T-cell (primary cell): ENCODE measurements at regions not wholly inside any gene's neighbourhood (a gene's known extent, or its start where the extent isn't known, plus 50 kb on each side); places are given as distances from the start of the nearest gene placed in this dataset.

Experiments
- ATAC-seq, 4 experiments: fragments of 200-7000 bp in 3 of 4; fragments of 150-1000 bp in 1 of 4; cut with Tn5 transposase; replicated peaks in 1 of 4; 1 replicate in 3 of 4; 2 replicates in 1 of 4; pipeline ENCODE4 v1.10.0; 2021; ENCODE audit warnings: moderate library complexity in 3 of 4, mild to moderate bottlenecking in 2 of 4, moderate number of reproducible peaks in 1 of 4
- CTCF ChIA-PET, 2 donors: fragments of 300-600 bp; sonication (Branson Sonifier 250); formaldehyde crosslinking; loops; one replicate each; lab custom pipeline; 2022; ENCODE audit warnings: antibody characterized with exemption in 2 of 2; lab: Charles Lee
- POLR2A ChIA-PET, 2 donors: fragments of 300-600 bp; sonication (Branson Sonifier 250); formaldehyde crosslinking; loops; one replicate each; lab custom pipeline; 2022; ENCODE audit warnings: antibody characterized with exemption in 2 of 2; lab: Charles Lee
- DNase-seq, 35 experiments: peaks; one replicate each; pipeline versions ENCODE4 v3.0.0 to v3.0.0-alpha.2; 2013 to 2023
- H3K27ac ChIP-seq: one replicate; pipeline ENCODE4 v1.5.1; 2013; ENCODE audit warnings: low read length
- H3K27me3 ChIP-seq, 2 experiments: replicated peaks in 1 of 2; 1 replicate in 1 of 2; 2 replicates in 1 of 2; pipeline versions ENCODE4 v1.6.1 to v1.7.0; 2013; ENCODE audit warnings: low read length in 1 of 2, mixed read lengths in 1 of 2; ENCODE audit not compliant: control insufficient read depth in 2 of 2, insufficient read depth in 2 of 2; ENCODE audit errors: extremely low read depth in 1 of 2
- H3K36me3 ChIP-seq, 2 donors: 1 replicate in 1 of 2; 2 replicates in 1 of 2; pipeline versions ENCODE4 v1.6.1 to v1.7.0; 2013; ENCODE audit warnings: low read length in 1 of 2; ENCODE audit not compliant: control insufficient read depth in 2 of 2, insufficient read depth in 1 of 2; ENCODE audit errors: extremely low read depth in 1 of 2
- H3K4me1 ChIP-seq, 2 experiments: 1 replicate in 1 of 2; 2 replicates in 1 of 2; pipeline versions ENCODE4 v1.6.1 to v1.7.0; 2013; ENCODE audit warnings: low read length in 2 of 2, mixed read lengths in 1 of 2; ENCODE audit not compliant: insufficient read depth in 2 of 2, control insufficient read depth in 1 of 2; ENCODE audit errors: extremely low read depth in 1 of 2
- H3K4me3 ChIP-seq, 2 donors: 1 replicate in 1 of 2; 2 replicates in 1 of 2; pipeline versions ENCODE4 v1.5.1 to v1.7.0; 2013; ENCODE audit warnings: mild to moderate bottlenecking in 2 of 2, low read length in 1 of 2, moderate library complexity in 1 of 2; ENCODE audit not compliant: control insufficient read depth in 1 of 2; ENCODE audit errors: extremely low read depth in 1 of 2
- H3K9me3 ChIP-seq: 2 replicates; pipeline ENCODE4 v1.7.0; 2013
- H3K27ac Mint-ChIP-seq, 2 donors: one replicate each; pipeline ENCODE4 v1.8.0; 2020 to 2021; ENCODE audit warnings: mild to moderate bottlenecking in 2 of 2, mixed read lengths in 2 of 2
- H3K27me3 Mint-ChIP-seq, 2 donors: one replicate each; pipeline ENCODE4 v1.8.0; 2021 to 2022; ENCODE audit warnings: mixed read lengths in 2 of 2
- H3K36me3 Mint-ChIP-seq: one replicate; pipeline ENCODE4 v1.8.0; 2021; ENCODE audit warnings: mixed read lengths
- H3K4me1 Mint-ChIP-seq, 3 donors: one replicate each; pipeline ENCODE4 v1.8.0; 2020 to 2022; ENCODE audit warnings: mixed read lengths in 3 of 3, mild to moderate bottlenecking in 1 of 3
- H3K4me3 Mint-ChIP-seq, 3 donors: one replicate each; pipeline ENCODE4 v1.8.0; 2020 to 2022; ENCODE audit warnings: mild to moderate bottlenecking in 3 of 3, mixed read lengths in 3 of 3, moderate library complexity in 3 of 3
- H3K9me3 Mint-ChIP-seq, 3 donors: one replicate each; pipeline ENCODE4 v1.8.0; 2020 to 2022; ENCODE audit warnings: mixed read lengths in 3 of 3
- WGBS: methylation state at CpG from one replicate; pipeline ENCODE4 v1.1.5; 2013; ENCODE audit warnings: missing lambda C conversion rate; ENCODE audit not compliant: insufficient coverage; 5-methylcytosine and 5-hydroxymethylcytosine counted together

DNA sequence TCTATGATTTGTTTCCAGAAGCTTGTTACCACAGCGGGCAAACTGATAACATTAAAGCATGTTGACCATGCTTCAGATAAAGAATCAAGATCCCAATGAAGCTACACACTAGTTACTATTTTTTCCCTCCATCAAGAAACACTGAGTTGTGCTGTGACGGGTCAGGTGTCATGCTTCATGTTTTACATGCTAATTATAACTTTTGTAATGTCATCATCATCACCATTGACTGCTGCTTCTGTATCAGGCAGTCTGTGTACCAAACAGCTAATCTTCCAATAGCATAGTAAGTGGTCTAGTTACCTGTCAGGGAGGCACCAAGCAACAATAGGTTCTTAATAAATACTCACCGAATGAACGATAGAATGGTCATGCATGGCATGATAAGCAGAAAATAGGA, 388.1 kb downstream of the THBS2 start:
- peaks cover 1 to 9% of the 10 kb centered on the region in 2 donors for H3K27me3 Mint-ChIP-seq
- Histone ChIP-seq H3K27me3 (peaks cover 0 to 6% of the 10 kb centered on the region in 2 experiments), H3K27ac (no peak overlapping the region), H3K4me3 (no peak overlapping the region), H3K36me3 (no peaks in the 10 kb centered on the region), H3K4me1 (no peaks in the 10 kb centered on the region), H3K9me3 (no peaks in the 10 kb centered on the region)
- no peaks in the 10 kb centered on the region for H3K36me3 Mint-ChIP-seq
- ChIA-PET CTCF (no interaction called here), POLR2A (no interaction called here)
- DNase-seq: no peak
- no peak overlapping the region for H3K27ac Mint-ChIP-seq
- 100% methylated on average over 2 of the region's 4 CpGs for WGBS
- no peaks in the 10 kb centered on the region for H3K9me3 Mint-ChIP-seq
- no peak for ATAC-seq
- no peak overlapping the region for H3K4me3 Mint-ChIP-seq
- no peaks in the 10 kb centered on the region for H3K4me1 Mint-ChIP-seq

DNA sequence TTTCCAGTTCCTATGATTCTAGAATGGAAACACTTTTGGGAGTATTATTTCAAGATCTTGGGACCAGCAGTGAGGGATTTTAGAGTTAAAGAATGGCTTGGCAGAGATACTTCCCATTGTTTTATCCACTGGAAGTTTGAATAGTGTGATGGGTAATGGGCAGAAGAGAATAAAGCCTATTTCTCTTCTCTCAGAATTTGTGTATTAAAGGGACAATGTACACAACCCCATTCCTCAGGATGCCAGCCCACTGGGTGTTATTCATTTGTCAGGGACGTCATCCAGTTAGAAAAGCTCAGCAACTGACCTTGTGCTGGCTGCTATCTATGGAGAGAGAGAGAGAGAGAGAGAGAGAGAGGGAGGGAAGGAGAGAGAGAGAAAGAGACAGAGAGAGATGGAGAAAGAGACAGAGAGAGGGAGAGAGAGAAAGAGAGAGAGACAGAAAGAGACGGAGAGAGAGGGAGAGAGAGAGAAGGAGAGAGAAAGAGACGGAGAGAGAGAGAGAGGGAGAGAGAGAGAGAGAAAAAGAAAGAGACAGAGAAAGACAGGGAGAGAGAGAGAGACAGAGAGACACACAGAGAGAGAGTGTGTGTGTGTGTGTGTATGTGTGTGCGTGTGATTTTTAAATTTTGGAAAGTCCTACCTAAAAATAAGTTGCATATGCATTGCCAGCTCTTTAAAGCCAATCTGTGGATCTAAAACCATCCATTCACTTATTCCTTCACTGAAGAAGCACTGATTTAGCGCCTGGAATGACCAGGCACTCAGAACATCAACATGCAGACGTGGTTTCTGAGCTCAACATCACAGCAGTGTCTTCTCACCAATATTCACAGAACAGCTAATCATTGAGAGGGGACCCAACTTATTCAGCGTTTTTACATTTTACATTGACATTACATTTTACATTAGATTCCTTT, 388.8 kb downstream of the THBS2 start:
- ATAC-seq: no peak

DNA sequence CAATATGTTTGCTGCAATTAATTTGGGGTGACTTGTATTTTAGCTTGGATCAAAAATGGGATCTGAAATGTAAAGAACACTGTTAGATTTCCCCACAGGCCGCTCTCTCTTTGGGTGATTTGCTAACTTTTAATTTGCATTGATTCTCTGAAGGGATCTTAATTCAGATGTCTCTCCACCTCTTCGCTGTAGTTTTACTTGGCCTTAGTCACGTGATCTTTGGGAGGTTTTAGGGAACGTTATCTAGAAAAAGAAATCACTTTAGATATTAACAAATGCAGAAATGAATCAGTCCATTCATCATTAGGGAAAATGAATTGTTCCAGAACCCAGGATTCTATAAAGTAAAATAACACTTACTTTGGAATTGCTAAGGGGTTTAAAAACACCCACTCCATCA, 390.2 kb downstream of the THBS2 start:
- no peaks in the 10 kb centered on the region for H3K4me1 Mint-ChIP-seq
- H3K27me3 Mint-ChIP-seq: peaks cover 2 to 4% of the 10 kb centered on the region in 2 donors
- no peak overlapping the region for H3K4me3 Mint-ChIP-seq
- ATAC-seq: no peak
- no peak overlapping the region for H3K4me3 ChIP-seq
- DNase-seq: no peak
- no peaks in the 10 kb centered on the region for H3K36me3 ChIP-seq
- ChIA-PET CTCF (no interaction called here), POLR2A (no interaction called here)
- H3K36me3 Mint-ChIP-seq: no peaks in the 10 kb centered on the region
- no CpG with 5 or more reads among the region's 4 CpGs for WGBS
- no peaks in the 10 kb centered on the region for H3K4me1 ChIP-seq
- H3K27me3 ChIP-seq: peaks cover 0 to 6% of the 10 kb centered on the region in 2 experiments
- no peak overlapping the region for H3K27ac ChIP-seq
- no peaks in the 10 kb centered on the region for H3K9me3 ChIP-seq
- no peak overlapping the region for H3K27ac Mint-ChIP-seq
- no peaks in the 10 kb centered on the region for H3K9me3 Mint-ChIP-seq

More for the DNA sequence above, 388.8 kb downstream of the THBS2 start:
- Histone ChIP-seq H3K4me3 (no peak overlapping the region), H3K36me3 (no peaks in the 10 kb centered on the region), H3K4me1 (no peaks in the 10 kb centered on the region), H3K9me3 (no peaks in the 10 kb centered on the region), H3K27ac (no peak overlapping the region), H3K27me3 (peaks cover 0 to 6% of the 10 kb centered on the region in 2 experiments)
- H3K36me3 Mint-ChIP-seq: no peaks in the 10 kb centered on the region
- H3K27me3 Mint-ChIP-seq: peaks cover 2 to 11% of the 10 kb centered on the region in 2 donors
- DNase-seq: no peak
- H3K4me1 Mint-ChIP-seq: no peaks in the 10 kb centered on the region
- CTCF ChIA-PET: no interaction called here
- H3K9me3 Mint-ChIP-seq: no peaks in the 10 kb centered on the region
- no peak overlapping the region for H3K4me3 Mint-ChIP-seq
- POLR2A ChIA-PET: no interaction called here
- H3K27ac Mint-ChIP-seq: no peak overlapping the region
- 60% methylated on average over 4 of the region's 7 CpGs for WGBS

DNA sequence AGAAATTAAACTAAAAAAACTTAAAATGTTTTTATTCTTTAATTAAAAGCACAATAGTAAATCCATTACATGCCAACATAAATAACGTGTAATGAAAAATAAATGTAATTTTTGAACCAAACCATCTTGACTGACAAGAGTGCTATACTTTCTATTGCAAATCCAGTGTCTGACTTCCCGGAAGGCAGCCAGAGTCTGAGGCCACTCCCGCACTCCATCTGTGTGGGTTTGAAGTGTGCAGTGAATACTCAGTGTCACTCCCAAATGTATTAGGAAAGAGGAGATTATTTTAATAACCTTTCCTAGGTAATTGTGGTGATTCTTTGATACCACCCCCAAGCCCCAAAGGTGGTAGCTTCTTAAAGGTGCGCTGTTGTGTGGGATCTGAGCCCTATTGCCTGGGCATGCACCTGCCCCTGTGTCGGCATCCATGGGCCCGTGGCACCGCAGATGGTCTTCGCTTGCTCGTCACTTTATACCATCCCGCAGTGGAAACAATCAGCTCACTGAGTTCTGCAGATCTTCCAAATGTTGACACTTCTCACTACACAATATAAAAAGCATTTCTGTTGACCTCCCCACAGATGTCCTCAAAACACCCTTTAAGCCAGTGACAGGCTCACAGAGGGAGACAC, 391.2 kb downstream of the THBS2 start:
- 90% methylated on average over 6 of the region's 10 CpGs for WGBS
- H3K9me3 ChIP-seq: no peaks in the 10 kb centered on the region
- no peaks in the 10 kb centered on the region for H3K36me3 ChIP-seq
- H3K4me3 ChIP-seq: no peak overlapping the region
- no peaks in the 10 kb centered on the region for H3K9me3 Mint-ChIP-seq
- no peak overlapping the region for H3K27ac Mint-ChIP-seq
- H3K27me3 Mint-ChIP-seq: peaks cover 2 to 4% of the 10 kb centered on the region in 2 donors
- ATAC-seq (no peak), DNase-seq (no peak)
- peaks cover 2 to 3% of the 10 kb centered on the region in 2 experiments for H3K27me3 ChIP-seq
- ChIA-PET CTCF (no interaction called here), POLR2A (no interaction called here)
- H3K4me3 Mint-ChIP-seq: no peak overlapping the region
- no peaks in the 10 kb centered on the region for H3K36me3 Mint-ChIP-seq
- no peak overlapping the region for H3K27ac ChIP-seq
- no peaks in the 10 kb centered on the region for H3K4me1 Mint-ChIP-seq
- H3K4me1 ChIP-seq: no peaks in the 10 kb centered on the region

DNA sequence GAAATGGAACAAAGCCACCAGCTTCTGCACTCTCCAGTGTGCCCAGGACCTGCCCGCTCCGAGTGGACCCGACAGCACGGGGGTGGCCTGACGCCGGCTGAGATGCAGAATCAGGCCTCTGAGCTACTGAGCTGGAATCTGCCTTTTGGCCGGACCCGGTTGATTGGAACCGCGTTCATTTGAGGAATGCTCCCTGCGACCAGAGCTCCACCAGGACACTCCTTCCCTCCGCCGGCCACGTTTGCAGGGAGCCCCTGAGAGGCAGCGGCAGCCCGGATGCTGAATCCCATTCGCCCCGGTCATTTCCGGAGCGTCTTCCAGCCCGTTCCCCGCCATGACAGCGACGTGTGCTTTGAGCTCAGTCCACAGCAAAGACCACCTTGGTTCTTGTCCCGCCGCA, 392.7 kb downstream of the THBS2 start:
- Mint-ChIP-seq H3K9me3 (no peaks in the 10 kb centered on the region), H3K27me3 (peaks cover 2 to 4% of the 10 kb centered on the region in 2 donors), H3K4me3 (no peak overlapping the region), H3K36me3 (no peaks in the 10 kb centered on the region), H3K27ac (no peak overlapping the region), H3K4me1 (no peaks in the 10 kb centered on the region)
- no peak for ATAC-seq
- Histone ChIP-seq H3K27ac (no peak overlapping the region), H3K36me3 (no peaks in the 10 kb centered on the region), H3K4me1 (no peaks in the 10 kb centered on the region), H3K9me3 (no peaks in the 10 kb centered on the region), H3K27me3 (peaks cover 2 to 3% of the 10 kb centered on the region in 2 experiments), H3K4me3 (no peak overlapping the region)
- DNase-seq: no peak
- WGBS: 84% methylated on average over 22 of the region's 26 CpGs
- POLR2A ChIA-PET: no interaction called here
- CTCF ChIA-PET: interaction anchor here (0.5 kb wide), 2 partner anchors 1554 to 1668 kb away, joined by 3 to 4 read pairs; no protein-coding TSS in a partner anchor

DNA sequence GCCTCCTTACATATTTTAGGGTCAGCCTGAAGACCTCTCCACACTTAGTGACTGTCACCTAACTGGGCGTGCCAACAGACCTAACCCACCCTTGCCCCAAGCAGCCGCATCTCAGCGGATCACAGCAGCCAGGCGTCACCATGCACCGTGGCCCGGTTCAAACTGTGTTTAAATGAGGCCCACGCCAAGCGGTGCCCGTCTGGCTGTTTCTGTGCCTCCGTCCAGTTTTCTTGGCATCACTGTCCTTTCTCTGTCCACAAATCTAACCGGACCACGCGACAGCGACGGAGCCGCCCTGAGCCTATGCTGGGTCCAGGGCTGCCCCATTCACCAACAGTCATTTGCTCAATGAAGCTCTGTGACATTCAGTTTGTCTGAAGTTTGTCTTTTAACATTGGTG, 393.3 kb downstream of the THBS2 start:
- no peak overlapping the region for H3K27ac ChIP-seq
- H3K9me3 Mint-ChIP-seq: no peaks in the 10 kb centered on the region
- ATAC-seq (no peak), DNase-seq (no peak)
- no peaks in the 10 kb centered on the region for H3K9me3 ChIP-seq
- no peaks in the 10 kb centered on the region for H3K36me3 ChIP-seq
- no peaks in the 10 kb centered on the region for H3K4me1 Mint-ChIP-seq
- no peak overlapping the region for H3K4me3 ChIP-seq
- H3K36me3 Mint-ChIP-seq: no peaks in the 10 kb centered on the region
- H3K27ac Mint-ChIP-seq: no peak overlapping the region
- peaks cover 2 to 3% of the 10 kb centered on the region in 2 experiments for H3K27me3 ChIP-seq
- H3K4me1 ChIP-seq: no peaks in the 10 kb centered on the region
- POLR2A ChIA-PET: no interaction called here
- no peak overlapping the region for H3K4me3 Mint-ChIP-seq
- peaks cover 2 to 4% of the 10 kb centered on the region in 2 donors for H3K27me3 Mint-ChIP-seq
- WGBS: 94% methylated on average over 16 of the region's 16 CpGs
- CTCF ChIA-PET: interaction anchor here (0.5 kb wide), 2 partner anchors 1554 to 1669 kb away, joined by 3 to 4 read pairs; no protein-coding TSS in a partner anchor
